Stimulated activated naive CD4-positive, alpha-beta T cell treated with Interleukin-2 at 50 U/mL for 16 hours (primary cell): ENCODE measurements at regions not wholly inside any gene's neighbourhood (a gene's known extent, or its start where the extent isn't known, plus 50 kb on each side); places are given as distances from the start of the nearest gene placed in this dataset.
"Not testable (repeated sequence)": the region's sequence is repeated elsewhere in the genome, so short reads cannot be mapped to it uniquely, and the experiment has no call there.

Experiments used
- DNase-seq: peaks from one replicate; lab custom pipeline; 2025; lab: John Stamatoyannopoulos, UW

GRCh38 chr4:83921124-83921523 lies 385.2 kb downstream of the GPAT3 start:
- no peak for DNase-seq

- no peak for DNase-seq
Measured at GRCh38 chr4:83920375-83920774, 384.5 kb downstream of the GPAT3 start.

GRCh38 chr4:83917572-83917971 lies 381.7 kb downstream of the GPAT3 start:
- DNase-seq, result no peak

GRCh38 chr4:83910693-83911092 lies 374.8 kb downstream of the GPAT3 start:
- no peak for DNase-seq

GRCh38 chr4:83906561-83906960 lies 370.7 kb downstream of the GPAT3 start:
- no peak for DNase-seq

- no peak for DNase-seq
Measured at GRCh38 chr4:83905952-83906351, 370.0 kb downstream of the GPAT3 start.

GRCh38 chr4:83903740-83904139 lies 367.8 kb downstream of the GPAT3 start:
- not testable (repeated sequence) for DNase-seq

- no peak for DNase-seq
Measured at GRCh38 chr4:83894831-83895230, 358.9 kb downstream of the GPAT3 start.

- DNase-seq, result no peak
Measured at GRCh38 chr4:83890816-83891215, 354.9 kb downstream of the GPAT3 start.

GRCh38 chr4:83890231-83890630 lies 354.3 kb downstream of the GPAT3 start:
- DNase-seq, result no peak

GRCh38 chr4:83889802-83890201 lies 353.9 kb downstream of the GPAT3 start:
- no peak for DNase-seq

- DNase-seq, result no peak
Measured at GRCh38 chr4:83885256-83886182, 349.6 kb downstream of the GPAT3 start.

GRCh38 chr4:83876047-83876446 lies 340.1 kb downstream of the GPAT3 start:
- DNase-seq, result no peak

- no peak for DNase-seq
Measured at GRCh38 chr4:83875437-83875836, 339.5 kb downstream of the GPAT3 start.

- no peak for DNase-seq
Measured at GRCh38 chr4:83873996-83874395, 338.1 kb downstream of the GPAT3 start.

- DNase-seq, result no peak
Measured at GRCh38 chr4:83870328-83870950, 334.5 kb downstream of the GPAT3 start.

GRCh38 chr4:83866834-83867621 lies 331.1 kb downstream of the GPAT3 start:
- no peak for DNase-seq

GRCh38 chr4:83865417-83866150 lies 329.7 kb downstream of the GPAT3 start:
- DNase-seq, result no peak

GRCh38 chr4:83864097-83864817 lies 328.3 kb downstream of the GPAT3 start:
- DNase-seq, result no peak

- no peak for DNase-seq
Measured at GRCh38 chr4:83862471-83862870, 326.6 kb downstream of the GPAT3 start.

GRCh38 chr4:83860200-83860599 lies 324.3 kb downstream of the GPAT3 start:
- DNase-seq, result no peak
